Parathyroid adenoma (tissue), 2 donors: ENCODE measurements at regions not wholly inside any gene's neighbourhood (a gene's known extent, or its start where the extent isn't known, plus 50 kb on each side); places are given as distances from the start of the nearest gene placed in this dataset.

ENCODE experiments used
- H2AFZ ChIP-seq: fragments of 300-600 bp; sonication (generic); one replicate; pipeline ENCODE4 v1.7.0; 2017; ENCODE audit warnings: antibody characterized with exemption, mild to moderate bottlenecking
- H3K27ac ChIP-seq: fragments of 300-600 bp; sonication (generic); one replicate; pipeline ENCODE4 v1.7.0; 2017
- H3K27me3 ChIP-seq: fragments of 300-600 bp; sonication (generic); one replicate; pipeline ENCODE4 v1.7.0; 2017; ENCODE audit warnings: low read length; ENCODE audit not compliant: control insufficient read depth, insufficient read depth
- H3K36me3 ChIP-seq: fragments of 300-600 bp; sonication (generic); one replicate; pipeline ENCODE4 v1.7.0; 2017; ENCODE audit warnings: low read length; ENCODE audit not compliant: control insufficient read depth, insufficient read depth
- H3K4me1 ChIP-seq: fragments of 300-600 bp; sonication (generic); one replicate; pipeline ENCODE4 v1.7.0; 2017; ENCODE audit warnings: control low read depth
- H3K4me2 ChIP-seq: fragments of 300-600 bp; sonication (generic); one replicate; pipeline ENCODE4 v1.7.0; 2017; ENCODE audit warnings: low read length
- H3K4me3 ChIP-seq: fragments of 300-600 bp; sonication (generic); one replicate; pipeline ENCODE4 v1.7.0; 2017; ENCODE audit warnings: low read depth, low read length
- H3K79me2 ChIP-seq: fragments of 300-600 bp; sonication (generic); one replicate; pipeline ENCODE4 v1.7.0; 2017; ENCODE audit warnings: control low read depth
- H3K9ac ChIP-seq: fragments of 300-600 bp; sonication (generic); one replicate; pipeline ENCODE4 v1.7.0; 2017; ENCODE audit warnings: mild to moderate bottlenecking
- H3K9me3 ChIP-seq: fragments of 300-600 bp; sonication (generic); one replicate; pipeline ENCODE4 v1.7.0; 2017; ENCODE audit warnings: low read length; ENCODE audit not compliant: control insufficient read depth
- TF ChIP-seq, protein P1 (sequence below): fragments of 300-600 bp; sonication (generic); IDR thresholded peaks from one replicate; pipeline ENCODE4 v1.7.0; 2017; ENCODE audit warnings: antibody characterized with exemption, mild to moderate bottlenecking
- donor health status: primary hyperparathyroidism.

DNA sequence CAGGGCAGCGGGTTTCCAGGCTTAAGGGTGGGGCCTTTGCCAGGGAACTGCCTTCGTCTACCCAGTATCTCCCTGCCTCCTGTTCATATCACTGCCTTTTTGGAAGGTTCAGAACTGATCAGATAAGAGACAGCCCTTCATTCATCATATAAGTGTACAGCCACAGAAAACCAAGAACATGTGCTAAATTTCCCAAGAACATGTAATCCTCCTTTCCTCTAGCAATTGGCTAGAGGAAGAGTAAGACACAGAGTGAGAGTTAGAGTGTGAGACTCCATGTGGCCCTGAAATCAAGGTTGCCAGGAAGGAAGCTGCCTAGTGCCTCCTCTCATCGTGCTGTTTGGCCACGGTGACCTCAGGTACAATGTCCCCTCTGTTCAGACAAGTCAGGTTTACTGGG lies 770.9 kb downstream of the TNS3 start:
- TF ChIP-seq, protein P1, sequence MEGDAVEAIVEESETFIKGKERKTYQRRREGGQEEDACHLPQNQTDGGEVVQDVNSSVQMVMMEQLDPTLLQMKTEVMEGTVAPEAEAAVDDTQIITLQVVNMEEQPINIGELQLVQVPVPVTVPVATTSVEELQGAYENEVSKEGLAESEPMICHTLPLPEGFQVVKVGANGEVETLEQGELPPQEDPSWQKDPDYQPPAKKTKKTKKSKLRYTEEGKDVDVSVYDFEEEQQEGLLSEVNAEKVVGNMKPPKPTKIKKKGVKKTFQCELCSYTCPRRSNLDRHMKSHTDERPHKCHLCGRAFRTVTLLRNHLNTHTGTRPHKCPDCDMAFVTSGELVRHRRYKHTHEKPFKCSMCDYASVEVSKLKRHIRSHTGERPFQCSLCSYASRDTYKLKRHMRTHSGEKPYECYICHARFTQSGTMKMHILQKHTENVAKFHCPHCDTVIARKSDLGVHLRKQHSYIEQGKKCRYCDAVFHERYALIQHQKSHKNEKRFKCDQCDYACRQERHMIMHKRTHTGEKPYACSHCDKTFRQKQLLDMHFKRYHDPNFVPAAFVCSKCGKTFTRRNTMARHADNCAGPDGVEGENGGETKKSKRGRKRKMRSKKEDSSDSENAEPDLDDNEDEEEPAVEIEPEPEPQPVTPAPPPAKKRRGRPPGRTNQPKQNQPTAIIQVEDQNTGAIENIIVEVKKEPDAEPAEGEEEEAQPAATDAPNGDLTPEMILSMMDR, result no peak
- Histone ChIP-seq H2AFZ (no peak overlapping the region), H3K4me1 (no peaks in the 10 kb centered on the region), H3K36me3 (no peaks in the 10 kb centered on the region), H3K79me2 (no peaks in the 10 kb centered on the region), H3K27ac (no peak overlapping the region), H3K9ac (no peak overlapping the region), H3K9me3 (no peaks in the 10 kb centered on the region), H3K4me3 (no peak overlapping the region), H3K4me2 (no peak overlapping the region), H3K27me3 (no peaks in the 10 kb centered on the region)

DNA sequence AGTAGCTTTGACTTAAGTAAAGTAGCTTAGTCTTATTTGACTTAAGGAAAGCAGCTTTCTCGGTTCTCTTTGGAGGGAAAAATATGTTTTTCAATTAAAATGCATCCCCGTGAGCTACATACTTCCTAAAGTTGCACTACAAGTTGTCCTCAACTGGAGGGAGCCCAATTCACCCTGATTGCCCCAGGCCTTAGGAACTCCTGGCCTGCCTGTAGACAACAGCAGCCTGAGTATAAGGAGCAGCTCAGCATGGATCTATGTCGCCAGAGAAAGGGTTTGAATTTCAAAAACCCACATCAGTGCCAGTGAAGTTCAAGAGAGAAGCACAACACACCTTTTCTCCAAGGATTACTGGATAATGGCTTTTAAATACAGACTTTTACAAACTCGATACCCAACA lies 772.0 kb downstream of the TNS3 start:
- TF ChIP-seq, protein P1, result no peak
- Histone ChIP-seq H3K4me3 (no peak overlapping the region), H3K9me3 (no peaks in the 10 kb centered on the region), H3K27me3 (no peaks in the 10 kb centered on the region), H3K79me2 (no peaks in the 10 kb centered on the region), H3K4me2 (no peak overlapping the region), H3K9ac (no peak overlapping the region), H2AFZ (no peak overlapping the region), H3K27ac (no peak overlapping the region), H3K4me1 (no peaks in the 10 kb centered on the region), H3K36me3 (no peaks in the 10 kb centered on the region)

DNA sequence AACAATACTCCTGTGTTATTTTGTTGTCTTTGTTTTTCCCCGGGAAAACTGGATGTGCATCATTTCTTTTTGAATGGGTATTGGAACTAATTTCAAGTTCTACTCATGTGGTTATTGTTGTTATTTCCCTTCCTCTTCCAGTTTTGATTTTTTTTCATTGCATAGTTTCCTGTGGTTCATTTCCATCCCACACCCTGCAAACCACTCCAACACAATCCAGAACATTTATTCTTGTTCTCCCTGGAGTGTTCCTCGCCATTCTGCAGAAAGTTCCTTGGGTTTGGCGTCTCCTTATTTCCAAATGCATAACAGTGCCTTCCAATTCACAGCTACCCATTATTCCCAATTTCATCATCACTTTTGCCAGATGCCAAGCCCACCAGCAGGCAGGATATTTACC lies 775.1 kb downstream of the TNS3 start:
- H3K9me3 ChIP-seq, result no peaks in the 10 kb centered on the region
- no peak overlapping the region for H3K4me3 ChIP-seq
- no peak overlapping the region for H3K9ac ChIP-seq
- no peaks in the 10 kb centered on the region for H3K4me1 ChIP-seq
- no peaks in the 10 kb centered on the region for H3K79me2 ChIP-seq
- H3K27me3 ChIP-seq, result no peaks in the 10 kb centered on the region
- H3K4me2 ChIP-seq, result no peak overlapping the region
- H3K36me3 ChIP-seq, result no peaks in the 10 kb centered on the region
- TF ChIP-seq, protein P1, result no peak
- no peak overlapping the region for H3K27ac ChIP-seq
- H2AFZ ChIP-seq, result no peak overlapping the region

DNA sequence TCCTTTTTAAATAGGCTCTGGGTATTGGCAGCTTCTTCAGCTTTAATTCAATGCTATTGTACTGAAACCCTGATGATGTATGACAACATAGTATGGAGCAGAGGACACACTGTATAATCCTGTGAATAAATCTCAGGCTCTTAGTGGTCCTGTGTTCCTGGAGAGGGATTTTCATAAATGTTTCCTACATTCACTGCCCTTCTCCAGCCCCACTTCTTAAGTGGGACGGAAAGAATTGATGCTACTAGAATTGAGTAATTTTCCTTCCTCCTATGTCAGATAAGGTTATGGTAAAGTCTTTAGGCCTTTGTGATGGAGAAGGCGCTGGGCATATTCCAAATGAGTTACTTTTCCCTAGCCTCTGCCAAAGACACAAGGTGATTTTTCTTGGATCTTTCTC lies 779.4 kb downstream of the TNS3 start:
- Histone ChIP-seq H3K27ac (no peak overlapping the region), H3K36me3 (no peaks in the 10 kb centered on the region), H3K27me3 (no peaks in the 10 kb centered on the region), H3K79me2 (no peaks in the 10 kb centered on the region), H3K4me2 (no peak overlapping the region), H3K4me3 (no peak overlapping the region), H3K9ac (no peak overlapping the region), H2AFZ (no peak overlapping the region), H3K9me3 (no peaks in the 10 kb centered on the region), H3K4me1 (no peaks in the 10 kb centered on the region)
- TF ChIP-seq, protein P1, result no peak

DNA sequence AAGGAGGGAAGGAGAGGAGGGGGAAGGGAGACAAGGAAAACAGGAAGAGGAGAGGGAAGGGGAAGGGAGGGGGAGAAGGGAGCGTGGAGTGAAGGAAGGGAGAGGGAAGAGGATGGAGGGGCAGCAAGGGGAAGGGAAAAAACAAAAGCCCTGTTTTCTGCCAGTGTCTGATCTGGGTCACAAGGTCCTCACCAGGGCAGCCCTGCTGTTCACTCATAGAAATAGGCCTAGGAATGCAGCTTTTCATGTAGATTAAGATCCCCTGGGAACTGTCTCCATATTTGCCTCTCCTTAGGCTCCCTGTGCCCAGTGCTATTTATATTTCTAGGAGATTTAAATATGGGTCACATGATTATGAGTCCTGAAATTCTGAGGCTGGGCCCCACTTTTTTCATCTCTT lies 790.7 kb downstream of the TNS3 start:
- Histone ChIP-seq H2AFZ (no peak overlapping the region), H3K79me2 (no peaks in the 10 kb centered on the region), H3K9me3 (no peaks in the 10 kb centered on the region), H3K27me3 (no peaks in the 10 kb centered on the region), H3K36me3 (no peaks in the 10 kb centered on the region), H3K9ac (no peak overlapping the region), H3K4me1 (no peaks in the 10 kb centered on the region), H3K4me2 (no peak overlapping the region), H3K27ac (no peak overlapping the region), H3K4me3 (no peak overlapping the region)
- TF ChIP-seq, protein P1, result no peak
